ENCODE measurements at regions not wholly inside any gene's neighbourhood (a gene's known extent, or its start where the extent isn't known, plus 50 kb on each side); places are given as distances from the start of the nearest gene placed in this dataset.

DNA sequence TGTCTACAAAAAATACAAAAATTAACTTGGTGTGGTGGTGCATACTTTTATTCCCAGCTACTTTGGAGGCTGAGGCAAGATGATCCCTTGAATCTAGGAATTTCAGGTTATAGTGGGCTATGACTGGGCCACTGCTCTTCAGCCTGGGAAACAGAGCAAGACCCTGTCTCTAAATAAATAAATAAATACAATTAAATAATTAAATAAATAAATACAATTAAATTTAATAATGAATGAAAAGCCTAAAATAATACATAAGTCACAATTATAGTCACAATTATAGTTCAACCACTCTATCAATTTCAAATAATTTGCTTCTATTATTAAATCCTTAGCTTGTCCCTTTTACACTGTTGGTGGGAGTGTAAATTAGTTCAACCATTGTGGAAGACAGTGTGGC is 146.4 kb upstream of the RFC3 start:
- TF ChIP-seq, protein P1, sequence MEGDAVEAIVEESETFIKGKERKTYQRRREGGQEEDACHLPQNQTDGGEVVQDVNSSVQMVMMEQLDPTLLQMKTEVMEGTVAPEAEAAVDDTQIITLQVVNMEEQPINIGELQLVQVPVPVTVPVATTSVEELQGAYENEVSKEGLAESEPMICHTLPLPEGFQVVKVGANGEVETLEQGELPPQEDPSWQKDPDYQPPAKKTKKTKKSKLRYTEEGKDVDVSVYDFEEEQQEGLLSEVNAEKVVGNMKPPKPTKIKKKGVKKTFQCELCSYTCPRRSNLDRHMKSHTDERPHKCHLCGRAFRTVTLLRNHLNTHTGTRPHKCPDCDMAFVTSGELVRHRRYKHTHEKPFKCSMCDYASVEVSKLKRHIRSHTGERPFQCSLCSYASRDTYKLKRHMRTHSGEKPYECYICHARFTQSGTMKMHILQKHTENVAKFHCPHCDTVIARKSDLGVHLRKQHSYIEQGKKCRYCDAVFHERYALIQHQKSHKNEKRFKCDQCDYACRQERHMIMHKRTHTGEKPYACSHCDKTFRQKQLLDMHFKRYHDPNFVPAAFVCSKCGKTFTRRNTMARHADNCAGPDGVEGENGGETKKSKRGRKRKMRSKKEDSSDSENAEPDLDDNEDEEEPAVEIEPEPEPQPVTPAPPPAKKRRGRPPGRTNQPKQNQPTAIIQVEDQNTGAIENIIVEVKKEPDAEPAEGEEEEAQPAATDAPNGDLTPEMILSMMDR (conservative IDR thresholded peaks at IDR 0.05), result no peak
- TF ChIP-seq ZFX (IDR thresholded peaks at IDR 0.05), result no peak

Measured in C4-2B (cell line).